DMS153 treated with DMSO at 0.1 percent for 48 hours (cell line): ENCODE measurements at regions not wholly inside any gene's neighbourhood (a gene's known extent, or its start where the extent isn't known, plus 50 kb on each side); places are given as distances from the start of the nearest gene placed in this dataset.

Experiments used
- DNase-seq: peaks from one replicate; lab custom pipeline; 2025; ENCODE audit not compliant: unreplicated experiment; lab: John Stamatoyannopoulos, UW

DNA sequence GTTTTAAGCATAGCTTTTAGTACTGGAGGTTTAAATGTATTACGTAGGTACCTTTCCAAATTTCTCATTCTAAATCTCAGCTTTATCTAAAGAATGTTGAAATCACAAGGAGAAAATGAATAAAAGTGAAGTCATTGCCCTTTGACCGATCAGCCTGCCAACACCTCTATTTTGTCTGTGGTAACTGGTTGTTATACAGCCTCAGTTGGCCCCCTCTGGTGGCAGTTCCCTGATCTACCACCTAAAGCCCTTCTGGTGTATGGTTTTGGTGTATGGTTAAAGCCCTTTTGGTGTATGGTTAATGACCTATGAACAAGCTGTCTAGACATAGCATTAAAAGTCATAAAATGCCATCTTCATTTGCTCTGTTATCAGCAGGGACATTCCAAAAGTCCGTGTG, 378.2 kb upstream of the AZI2 start:
- DNase-seq = peak; percentile 16

- DNase-seq = no peak
These were observed 378.7 kb upstream of the AZI2 start for GRCh38 chr3:28727307-28727706.

DNA sequence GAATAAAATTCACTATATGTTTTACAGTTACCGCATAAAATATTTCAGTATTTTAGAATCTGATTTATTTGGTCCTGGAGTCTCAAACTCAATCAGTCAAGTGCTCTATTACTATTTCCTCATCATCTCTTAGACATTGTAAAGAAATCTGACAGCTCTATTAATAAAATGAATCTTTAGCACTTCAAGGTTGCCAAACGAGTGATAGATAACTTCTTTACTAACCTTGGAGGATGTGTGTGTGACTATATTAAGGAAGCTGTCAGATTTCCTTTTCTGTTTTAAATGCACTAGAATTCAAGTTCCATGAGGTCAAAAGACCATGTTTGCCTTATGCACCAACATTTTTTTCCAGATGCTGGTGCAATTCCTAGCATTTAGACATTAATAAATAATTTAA, 389.8 kb upstream of the AZI2 start:
- no peak for DNase-seq

GRCh38 chr3:28739647-28740046, 391.0 kb upstream of the AZI2 start:
- no peak for DNase-seq

DNA sequence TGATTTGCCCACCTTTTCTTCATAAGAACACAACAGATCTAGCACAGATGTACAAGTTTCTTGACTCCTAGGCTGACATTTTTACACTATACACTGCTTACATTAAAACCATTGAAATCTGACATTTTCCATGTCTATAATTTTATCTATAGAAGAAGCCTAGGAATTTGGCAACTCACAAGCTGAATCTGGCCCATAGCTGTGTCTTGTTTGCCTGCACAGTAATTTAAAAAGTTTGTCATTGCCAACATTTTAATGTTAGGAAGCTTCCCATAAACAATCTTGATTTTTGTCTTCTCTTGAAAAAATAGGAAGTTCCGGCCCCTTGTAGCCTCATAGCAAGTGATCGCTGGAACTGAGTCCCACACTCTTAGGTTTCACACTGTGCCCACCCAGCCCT, 394.6 kb upstream of the AZI2 start:
- DNase-seq = no peak

GRCh38 chr3:28743831-28744230, 395.2 kb upstream of the AZI2 start:
- peak; percentile 1 for DNase-seq

GRCh38 chr3:28745436-28745835, 396.8 kb upstream of the AZI2 start:
- DNase-seq = no peak

- no peak for DNase-seq
These were observed 397.4 kb upstream of the AZI2 start for GRCh38 chr3:28745916-28746617.

DNA sequence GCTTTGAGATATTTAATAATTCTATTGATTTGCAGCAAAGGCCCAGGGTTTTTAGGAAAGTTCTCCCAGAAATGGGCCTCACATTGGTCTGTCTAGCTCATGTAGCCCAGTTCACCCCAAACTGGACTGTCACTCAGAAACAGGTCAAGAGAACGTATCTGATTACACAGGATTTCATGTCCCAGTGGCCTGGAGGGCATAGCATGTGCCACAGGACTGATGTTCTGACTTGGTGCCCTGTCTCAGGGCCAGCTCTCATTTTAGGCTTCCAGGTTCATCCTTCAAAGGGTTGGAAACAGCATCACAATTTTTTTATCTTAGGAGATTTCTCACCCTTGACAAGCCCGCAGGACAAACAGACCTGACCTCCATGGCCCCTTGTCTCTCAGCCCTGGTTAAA, 398.4 kb upstream of the AZI2 start:
- DNase-seq = no peak

DNA sequence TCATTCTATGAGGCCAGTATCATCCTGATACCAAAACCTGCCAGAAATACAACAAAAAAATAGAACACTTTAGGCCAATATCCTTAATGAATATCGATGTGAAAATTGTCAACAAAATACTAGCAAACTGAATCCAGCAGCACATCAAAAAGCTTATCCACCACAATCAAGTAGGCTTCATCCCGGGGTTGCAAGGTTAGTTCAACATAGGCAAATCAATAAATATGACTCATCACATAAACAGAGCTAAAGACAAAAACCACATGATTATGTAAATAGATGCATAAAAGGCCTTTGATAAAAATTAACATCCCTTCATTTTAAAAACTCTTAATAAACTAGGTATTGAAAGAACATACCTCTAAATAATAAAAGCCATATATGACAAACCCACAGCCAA, 403.2 kb upstream of the AZI2 start:
- no peak for DNase-seq

GRCh38 chr3:28752290-28752689, 403.7 kb upstream of the AZI2 start:
- no peak for DNase-seq

DNA sequence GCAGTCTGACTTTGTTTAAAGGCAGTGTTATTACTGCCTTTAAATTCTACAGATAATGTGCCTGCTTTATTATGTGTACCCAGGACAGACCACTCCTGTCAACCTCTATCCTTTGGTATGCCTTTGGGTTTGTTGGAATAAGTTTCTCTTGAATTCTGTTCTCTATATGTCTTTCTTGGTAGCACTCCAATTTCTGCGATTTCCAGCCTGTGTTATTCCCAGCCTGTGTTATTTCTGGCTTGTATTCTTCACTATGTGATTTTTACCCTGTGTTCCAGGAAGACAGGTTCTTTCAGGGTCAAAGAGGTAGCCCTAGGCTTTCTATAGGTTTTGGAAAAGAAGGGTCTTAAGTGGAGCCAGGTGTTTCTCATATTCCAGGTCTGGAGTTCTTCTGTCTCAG, 407.4 kb upstream of the AZI2 start:
- no peak for DNase-seq

- DNase-seq = no peak
These were observed 409.5 kb upstream of the AZI2 start for GRCh38 chr3:28758115-28758514.

- DNase-seq = no peak
These were observed 412.8 kb upstream of the AZI2 start for GRCh38 chr3:28761375-28761774.

- DNase-seq = no peak
These were observed 416.6 kb upstream of the AZI2 start for GRCh38 chr3:28765194-28765593.

- no peak for DNase-seq
These were observed 419.8 kb upstream of the AZI2 start for GRCh38 chr3:28768439-28768838.

DNA sequence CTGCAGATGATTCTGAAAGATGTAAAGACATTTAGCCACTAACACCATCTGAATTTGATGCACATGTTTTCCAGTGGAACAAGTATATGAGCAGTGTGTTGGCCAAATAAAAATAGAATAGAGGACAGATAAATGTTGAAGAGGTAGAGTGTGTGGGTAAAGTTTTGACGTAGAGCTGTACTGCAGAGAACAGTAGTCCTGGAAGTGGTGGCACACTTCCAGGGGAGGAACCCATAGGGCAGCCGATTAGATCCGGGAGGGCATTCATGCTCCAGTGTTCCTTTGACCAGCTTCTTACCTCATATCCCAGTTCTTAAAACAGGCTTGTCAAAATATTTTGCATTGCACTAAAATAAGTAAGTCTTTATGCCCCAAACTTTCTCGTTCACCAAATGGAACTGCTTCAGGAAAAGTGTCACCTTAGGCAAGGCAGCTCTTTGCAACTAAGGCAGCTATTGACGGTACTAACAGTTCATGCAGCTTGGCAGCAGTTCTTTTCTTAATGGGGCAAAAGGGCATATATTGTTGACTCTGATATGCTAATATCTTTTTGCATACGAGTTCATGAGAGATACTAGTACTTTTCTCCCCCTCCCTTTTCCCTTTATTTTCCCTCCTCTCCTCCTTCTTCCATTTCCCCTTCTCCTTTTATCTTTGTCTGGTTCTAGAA, 429.3 kb upstream of the AZI2 start:
- no peak for DNase-seq

DNA sequence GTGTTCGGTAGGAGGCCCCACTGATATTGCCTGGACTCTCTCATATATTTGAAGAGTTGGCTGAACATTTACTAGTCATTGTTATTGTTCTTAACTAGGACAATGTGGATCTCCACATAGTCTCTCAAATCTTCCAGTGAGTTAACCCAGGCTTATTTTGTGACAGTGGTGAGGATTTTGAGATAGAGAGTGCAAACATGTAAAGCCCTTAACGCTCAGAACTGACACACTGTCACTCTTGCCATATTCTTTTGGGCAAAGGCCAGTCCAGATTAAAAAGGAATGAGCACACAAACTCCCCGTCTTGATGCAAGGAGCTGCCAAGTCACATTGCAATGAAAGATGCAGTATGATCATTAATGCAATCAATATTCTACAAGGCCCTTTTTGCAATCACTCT, 431.9 kb upstream of the AZI2 start:
- no peak for DNase-seq

DNA sequence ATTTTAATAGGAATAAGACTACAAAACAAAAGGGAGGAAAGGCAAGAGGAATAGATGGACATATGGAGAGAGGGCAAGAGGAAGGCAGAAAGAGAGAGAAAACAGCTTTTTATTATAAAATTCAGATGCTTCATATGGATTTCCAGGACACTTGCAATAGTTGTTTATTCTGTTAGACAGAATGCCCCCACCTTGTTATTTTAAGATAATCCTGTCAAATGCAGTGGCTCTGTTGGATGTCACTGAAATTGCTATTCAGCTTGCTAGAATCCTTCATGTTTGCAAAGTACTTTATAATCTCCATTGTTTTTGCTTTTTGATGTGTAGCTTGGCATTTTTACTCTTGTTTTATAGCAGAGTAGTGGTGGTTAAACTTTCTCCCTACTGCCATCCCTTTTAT, 432.4 kb upstream of the AZI2 start:
- no peak for DNase-seq

GRCh38 chr3:28786446-28786845, 437.8 kb upstream of the AZI2 start:
- no peak for DNase-seq

DNA sequence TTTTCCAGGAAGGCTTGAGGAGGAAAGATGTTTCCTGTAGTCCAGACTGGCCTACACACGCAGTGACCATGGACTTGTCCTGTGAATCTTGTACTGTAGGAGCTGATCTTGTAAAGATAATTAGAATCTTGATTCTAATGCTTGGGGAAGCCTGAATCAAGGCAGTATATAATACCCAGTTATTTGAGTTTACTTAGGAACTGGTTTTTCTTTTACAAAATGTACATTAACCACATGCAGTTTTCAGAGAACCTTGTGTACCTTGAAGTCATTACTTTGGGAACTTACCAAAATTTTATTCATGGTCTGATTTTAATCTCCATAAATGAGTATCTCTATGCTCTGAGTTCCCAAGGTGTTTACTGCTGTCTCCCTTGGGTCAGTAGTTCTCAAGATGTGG, 439.9 kb upstream of the AZI2 start:
- no peak for DNase-seq

GRCh38 chr3:28791713-28792255, 443.2 kb upstream of the AZI2 start:
- DNase-seq = peak; percentile 0

DNA sequence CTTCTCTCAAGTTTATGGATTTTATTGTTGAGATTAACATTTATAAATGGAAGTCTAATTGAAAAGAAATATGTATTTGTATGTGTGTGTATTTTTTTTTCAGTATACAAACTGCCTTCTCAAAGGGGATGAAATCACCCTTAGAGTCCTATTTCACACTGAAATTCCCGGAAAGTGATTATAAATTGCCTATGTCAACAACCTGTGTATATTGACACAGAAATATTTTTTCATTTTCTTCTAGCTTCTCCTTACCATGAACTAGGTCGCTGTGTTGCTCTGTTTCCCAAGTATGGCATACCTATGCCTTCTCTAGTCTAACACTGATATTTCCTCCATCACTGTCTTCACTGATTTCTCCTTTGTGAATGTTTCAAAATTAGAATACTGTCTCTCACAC, 444.0 kb upstream of the AZI2 start:
- no peak for DNase-seq
